ENCODE measurements at regions not wholly inside any gene's neighbourhood (a gene's known extent, or its start where the extent isn't known, plus 50 kb on each side); places are given as distances from the start of the nearest gene placed in this dataset.
"Not testable (repeated sequence)": the region's sequence is repeated elsewhere in the genome, so short reads cannot be mapped to it uniquely, and the experiment has no call there.

- no peak for DNase-seq
Measured at GRCh38 chr2:129799036-129799958, 180.2 kb upstream of the RAB6C start.

- no peak for DNase-seq
Measured at GRCh38 chr2:129800285-129800684, 179.2 kb upstream of the RAB6C start.

GRCh38 chr2:129800686-129801085, 178.8 kb upstream of the RAB6C start:
- DNase-seq: no peak

GRCh38 chr2:129801575-129801974, 177.9 kb upstream of the RAB6C start:
- DNase-seq: no peak

GRCh38 chr2:129802290-129802689, 177.2 kb upstream of the RAB6C start:
- no peak for DNase-seq

GRCh38 chr2:129803032-129803431, 176.4 kb upstream of the RAB6C start:
- no peak for DNase-seq

GRCh38 chr2:129803871-129804270, 175.6 kb upstream of the RAB6C start:
- DNase-seq: no peak

GRCh38 chr2:129805899-129806298, 173.6 kb upstream of the RAB6C start:
- DNase-seq: no peak

GRCh38 chr2:129806317-129806716, 173.1 kb upstream of the RAB6C start:
- no peak for DNase-seq

GRCh38 chr2:129806990-129807389, 172.5 kb upstream of the RAB6C start:
- no peak for DNase-seq

GRCh38 chr2:129807642-129808338, 171.7 kb upstream of the RAB6C start:
- not testable (repeated sequence) for DNase-seq

GRCh38 chr2:129810521-129810920, 168.9 kb upstream of the RAB6C start:
- DNase-seq: no peak

GRCh38 chr2:129812071-129812470, 167.4 kb upstream of the RAB6C start:
- DNase-seq: no peak

- no peak for DNase-seq
Measured at GRCh38 chr2:129812654-129813053, 166.8 kb upstream of the RAB6C start.

- no peak for DNase-seq
Measured at GRCh38 chr2:129813404-129813803, 166.1 kb upstream of the RAB6C start.

- no peak for DNase-seq
Measured at GRCh38 chr2:129816813-129817574, 162.5 kb upstream of the RAB6C start.

GRCh38 chr2:129819855-129820254, 159.6 kb upstream of the RAB6C start:
- no peak for DNase-seq

- no peak for DNase-seq
Measured at GRCh38 chr2:129820908-129821307, 158.6 kb upstream of the RAB6C start.

GRCh38 chr2:129821445-129821844, 158.0 kb upstream of the RAB6C start:
- DNase-seq: no peak

- DNase-seq: no peak
Measured at GRCh38 chr2:129823044-129823443, 156.4 kb upstream of the RAB6C start.

GRCh38 chr2:129827311-129828090, 152.0 kb upstream of the RAB6C start:
- no peak for DNase-seq

GRCh38 chr2:129828792-129829191, 150.7 kb upstream of the RAB6C start:
- DNase-seq: no peak

GRCh38 chr2:129829588-129829987, 149.9 kb upstream of the RAB6C start:
- no peak for DNase-seq
